ENCODE measurements at regions not wholly inside any gene's neighbourhood (a gene's known extent, or its start where the extent isn't known, plus 50 kb on each side); places are given as distances from the start of the nearest gene placed in this dataset.

DNA sequence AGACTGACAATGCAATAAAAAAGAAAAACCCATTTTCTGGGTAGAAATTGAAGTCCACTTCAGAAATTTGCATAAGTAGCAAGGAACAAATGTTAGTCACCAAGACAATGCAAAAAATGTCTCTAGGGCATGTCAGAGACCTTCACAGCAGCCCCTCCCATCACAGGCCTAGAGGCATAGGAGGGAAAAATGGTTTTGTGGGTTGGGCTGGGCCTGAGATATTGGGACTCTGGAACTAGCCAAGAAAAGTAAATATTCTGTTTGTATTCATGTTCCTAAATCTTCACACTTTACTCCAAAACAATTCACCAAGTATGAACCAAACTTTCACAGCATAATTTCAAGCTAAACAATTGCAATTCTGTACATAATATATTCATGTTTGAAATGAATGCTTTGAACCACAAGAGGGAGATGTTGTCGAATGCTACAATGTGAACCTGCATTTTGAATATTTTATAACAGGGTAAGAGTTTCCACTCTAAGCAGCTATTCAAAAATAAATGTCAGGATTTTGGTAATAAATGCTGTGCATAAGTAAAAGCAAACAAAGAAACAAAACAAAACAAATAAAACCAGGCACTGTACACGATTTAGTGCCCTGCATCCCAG lies 429.2 kb downstream of the OTOL1 start:
- TF ChIP-seq KLF13 (CRISPR knock-in tag; IDR thresholded peaks at IDR 0.05) (no peak), ZNF543 (CRISPR knock-in tag; IDR thresholded peaks at IDR 0.05) (no peak), FOSL1 (CRISPR knock-in tag; IDR thresholded peaks at IDR 0.05; ENCODE audit: borderline replicate concordance) (no peak), ZNF276 (CRISPR knock-in tag; IDR thresholded peaks at IDR 0.05; ENCODE audit: low read depth) (no peak), GLMP (CRISPR knock-in tag; IDR thresholded peaks at IDR 0.05; ENCODE audit: borderline replicate concordance) (no peak), KLF15 (CRISPR knock-in tag; IDR thresholded peaks at IDR 0.05; ENCODE audit: borderline replicate concordance) (no peak), ZNF207 (IDR thresholded peaks at IDR 0.05; ENCODE audit: borderline replicate concordance) (no peak), GMEB2 (CRISPR knock-in tag; IDR thresholded peaks at IDR 0.05; ENCODE audit: low read depth) (no peak), SRSF4 (IDR thresholded peaks at IDR 0.05; ENCODE audit: low read depth, low read length, poor library complexity, severe bottlenecking) (no peak), HDAC2 (CRISPR knock-in tag; IDR thresholded peaks at IDR 0.05) (no peak)
- Histone ChIP-seq H4K20me1 (ENCODE audit: insufficient read depth, low read length) (no peaks in the 10 kb centered on the region), H3K9me3 (ENCODE audit: low read length) (peaks cover 18% of the 10 kb centered on the region), H3K4me2 (ENCODE audit: low read depth, low read length) (no peak overlapping the region), H3K4me3 (replicated peaks in 1 of 3; ENCODE audit: insufficient read depth in 1 of 3, low read depth in 2 of 3, low read length in 3 of 3) (no peak overlapping the region), H3K4me1 (ENCODE audit: insufficient read depth, low read length) (no peaks in the 10 kb centered on the region), H3K9ac (ENCODE audit: insufficient read depth, low read depth, low read length) (no peak overlapping the region), H3K36me3 (replicated peaks in 1 of 2; ENCODE audit: control insufficient read depth in 1 of 2, insufficient read depth in 2 of 2, low read length in 2 of 2) (no peaks in the 10 kb centered on the region), H3K79me2 (ENCODE audit: insufficient read depth, low read length) (no peaks in the 10 kb centered on the region), H3K27me3 (ENCODE audit: control insufficient read depth in 1 of 2, insufficient read depth in 2 of 2, low read length in 2 of 2) (no peaks in the 10 kb centered on the region), H3K27ac (ENCODE audit: extremely low read length, insufficient read depth, low read length) (no peak overlapping the region), H2AFZ (ENCODE audit: low read length) (no peak overlapping the region)
- no peak for DNase-seq (ENCODE audit: low spot score)
- no TSS peak for BruUV-seq (replicated peaks)
- ChIA-PET CTCF (ENCODE audit: low intra/inter-chr PET ratio, low total read pairs) (no interaction called here), POLR2A (no interaction called here)
- no peak for FAIRE-seq
- ATAC-seq = no peak
- WGBS (ENCODE audit: low lambda C conversion rate) = 3% methylated on average over 2 of the region's 2 CpGs
- in situ Hi-C loops (cut with HindIII; ENCODE audit: extremely low pct_ligation_motif_present, low pct_unique_long_range_greater_than_20kb) (no loop called here), intact Hi-C loops (cut with micrococcal nuclease; ENCODE audit: unreplicated experiment) (no loop called here)

Measured in HepG2 (cell line).